ENCODE measurements at regions not wholly inside any gene's neighbourhood (a gene's known extent, or its start where the extent isn't known, plus 50 kb on each side); places are given as distances from the start of the nearest gene placed in this dataset.

DNA sequence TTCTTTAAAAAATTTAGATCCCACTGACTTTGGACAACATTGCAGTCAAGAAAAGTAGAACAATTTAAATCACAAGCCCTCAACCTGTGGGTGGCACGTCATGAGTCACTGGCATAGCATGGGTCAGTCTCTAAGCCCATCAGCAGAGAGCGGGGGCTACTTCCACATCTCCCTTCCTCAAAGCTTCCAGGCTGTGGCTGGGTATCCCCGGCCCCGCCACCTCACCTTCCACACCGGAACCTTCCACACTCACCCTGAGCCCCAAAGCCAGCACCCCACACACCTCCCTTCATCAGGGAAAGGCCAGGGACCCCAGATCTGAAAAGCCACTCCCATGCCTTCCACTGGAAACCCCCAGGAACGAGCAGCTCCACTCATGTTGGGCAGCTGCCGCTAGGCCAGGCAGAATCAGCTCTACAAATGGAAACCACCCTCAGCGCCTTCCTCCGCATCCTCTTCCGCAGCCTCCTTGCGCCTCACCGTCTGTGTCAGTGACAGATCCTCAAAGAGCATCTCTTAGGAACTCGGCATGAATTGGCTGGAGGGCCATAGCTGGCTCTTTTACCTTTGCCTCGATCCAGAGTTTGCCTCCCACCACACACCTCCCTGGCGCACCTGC is 156.5 kb downstream of the ERCC6L2 start:
- no peak for DNase-seq

DNA sequence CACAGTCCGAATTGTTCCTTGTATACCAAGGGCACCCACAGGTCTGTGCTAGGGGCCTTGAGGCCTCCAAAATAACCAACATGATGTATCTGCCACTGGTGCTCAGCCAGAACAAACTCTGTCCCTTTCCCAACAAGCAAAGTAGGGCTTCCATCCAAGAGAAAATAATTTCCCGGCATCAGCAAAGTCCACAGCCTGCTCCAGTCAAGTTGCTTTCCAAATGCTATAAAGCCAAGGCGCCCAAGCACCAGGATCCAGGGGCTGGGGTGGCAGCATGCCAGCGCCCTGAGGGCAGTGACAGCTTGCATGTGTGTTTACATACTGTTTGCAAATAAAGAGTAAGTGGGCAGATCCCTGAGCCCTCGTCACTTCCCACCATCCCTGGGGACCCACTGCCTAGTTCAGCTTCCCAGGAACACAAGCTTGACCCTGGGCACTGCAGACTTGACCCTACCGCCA is 155.9 kb downstream of the ERCC6L2 start:
- DNase-seq, result peak; percentile 40

DNA sequence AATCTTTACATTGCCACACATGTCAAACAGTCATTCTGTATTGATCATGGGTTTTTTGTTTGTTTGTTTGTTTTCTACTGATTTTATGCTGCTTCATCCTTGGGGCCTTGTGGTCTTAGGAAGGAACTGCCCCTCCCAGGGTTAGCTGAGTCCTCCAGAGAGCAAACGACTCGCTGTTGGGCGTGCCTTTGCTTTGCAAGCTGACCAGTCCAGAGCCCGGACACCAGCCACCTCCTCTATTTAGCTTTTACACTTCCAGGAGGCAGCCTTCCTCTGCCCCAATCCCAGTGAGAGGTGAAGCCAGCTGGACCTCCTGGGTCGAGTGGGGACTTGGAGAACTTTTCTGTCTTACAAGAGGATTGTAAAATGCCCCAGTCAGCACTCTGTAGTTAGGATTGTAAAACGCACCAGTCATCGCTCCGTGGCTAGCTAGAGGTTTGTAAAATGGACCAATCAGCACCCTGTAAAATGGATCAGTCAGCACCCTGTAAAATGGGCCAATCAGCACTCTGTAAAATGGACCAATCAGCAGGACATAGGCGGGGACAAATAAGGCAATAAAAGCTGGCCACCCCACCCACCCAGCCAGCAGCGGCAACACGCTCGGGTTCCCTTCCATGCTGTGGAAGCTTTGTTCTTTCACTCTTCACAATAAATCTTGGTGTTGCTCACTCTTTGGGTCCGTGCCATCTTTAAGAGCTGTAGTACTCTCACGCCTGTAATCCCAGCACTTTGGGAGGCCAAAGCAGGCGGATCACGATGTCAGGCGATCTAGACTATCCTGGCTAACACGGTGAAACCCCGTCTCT is 154.4 kb downstream of the ERCC6L2 start:
- no peak for DNase-seq

DNA sequence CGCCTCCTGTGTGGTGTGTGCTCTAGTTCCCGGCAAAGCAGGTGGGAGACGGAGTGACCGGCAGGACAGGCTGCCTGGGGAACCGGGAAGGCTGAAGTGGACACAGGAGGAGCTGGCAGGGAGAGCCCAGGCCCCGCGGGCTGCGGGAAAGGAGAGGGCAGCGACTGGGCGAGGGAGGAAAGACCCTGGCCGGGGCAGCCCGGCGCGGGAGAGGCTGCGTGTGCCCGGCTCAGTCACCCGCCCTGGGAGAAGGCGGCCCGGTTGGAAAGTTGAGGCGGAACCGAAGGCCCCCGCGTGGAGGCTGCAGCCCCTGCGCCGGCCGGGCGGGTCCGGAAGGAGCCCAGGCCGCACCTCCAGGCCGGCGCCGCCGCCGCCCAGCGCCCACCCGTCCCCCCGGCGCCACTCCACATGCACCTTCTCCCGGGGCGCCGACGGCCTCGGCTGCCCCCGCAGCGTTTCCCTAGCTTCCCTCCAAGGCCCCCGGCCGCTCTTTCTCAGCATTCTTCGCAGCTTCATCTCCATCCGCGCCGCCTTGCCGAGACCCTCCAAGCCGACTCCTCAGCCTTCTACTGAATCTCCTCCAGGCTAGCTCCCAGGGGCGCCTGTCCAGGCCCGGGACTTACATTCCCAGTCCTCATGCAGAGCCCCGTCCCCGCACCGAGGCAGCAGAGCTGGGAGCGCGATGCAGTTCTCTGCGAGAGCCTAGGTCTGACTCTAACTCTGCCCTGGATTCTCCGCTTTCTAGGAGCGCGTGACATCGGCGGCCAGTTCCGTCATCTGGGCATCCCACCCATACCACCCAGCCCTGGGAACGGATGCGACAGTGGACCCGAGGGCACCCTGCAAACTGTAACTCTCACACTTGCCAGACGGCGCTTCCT is 152.0 kb downstream of the ERCC6L2 start:
- DNase-seq, result no peak

DNA sequence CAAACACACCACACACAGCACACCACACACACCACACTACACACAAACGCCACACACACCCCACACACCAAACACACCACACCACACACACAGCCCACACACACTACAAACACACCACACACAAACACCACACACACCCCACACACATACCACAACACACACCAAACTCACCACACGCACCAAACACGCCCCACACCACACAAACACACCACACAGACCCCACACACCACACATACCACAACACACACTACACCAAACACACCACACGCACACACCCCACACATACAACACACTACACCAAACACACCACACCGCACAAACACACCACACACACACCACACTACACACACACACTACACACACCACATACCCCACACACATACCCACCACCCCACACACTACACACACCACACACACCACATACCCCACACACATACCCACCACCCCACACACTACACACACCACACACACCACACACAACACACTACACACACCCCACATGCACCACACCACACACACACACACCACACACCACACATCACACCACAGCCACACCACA is 151.2 kb downstream of the ERCC6L2 start:
- no peak for DNase-seq

DNA sequence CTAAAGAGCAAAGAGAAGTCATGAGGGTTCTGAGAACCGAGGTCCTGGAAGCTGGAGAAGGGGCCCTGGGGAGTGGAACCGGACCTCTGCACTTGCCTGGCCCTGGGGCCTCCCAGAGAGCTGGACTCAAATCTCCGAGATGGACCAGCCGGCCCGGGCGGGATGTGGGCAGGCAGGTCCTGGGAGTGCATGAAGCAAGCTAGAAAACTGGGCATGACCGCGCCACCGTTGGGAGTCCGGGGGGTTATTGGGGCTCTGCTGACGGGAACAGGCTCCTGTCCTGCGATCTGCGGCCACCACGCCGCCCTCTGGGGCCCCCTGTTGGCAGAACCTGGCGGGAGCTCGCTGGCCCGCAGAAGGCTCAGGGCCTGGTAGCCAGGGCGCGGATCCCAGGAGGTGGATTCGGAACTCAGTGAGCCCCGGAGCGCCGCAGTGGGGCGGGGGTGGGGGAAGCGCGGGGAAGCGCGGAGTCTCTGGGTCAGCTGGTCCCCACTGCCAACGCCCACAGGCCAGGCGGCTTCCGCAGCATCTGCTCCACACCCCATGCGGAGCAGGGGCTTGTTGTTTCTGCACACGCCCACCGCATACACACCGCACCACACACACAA is 150.6 kb downstream of the ERCC6L2 start:
- DNase-seq, result no peak

DNA sequence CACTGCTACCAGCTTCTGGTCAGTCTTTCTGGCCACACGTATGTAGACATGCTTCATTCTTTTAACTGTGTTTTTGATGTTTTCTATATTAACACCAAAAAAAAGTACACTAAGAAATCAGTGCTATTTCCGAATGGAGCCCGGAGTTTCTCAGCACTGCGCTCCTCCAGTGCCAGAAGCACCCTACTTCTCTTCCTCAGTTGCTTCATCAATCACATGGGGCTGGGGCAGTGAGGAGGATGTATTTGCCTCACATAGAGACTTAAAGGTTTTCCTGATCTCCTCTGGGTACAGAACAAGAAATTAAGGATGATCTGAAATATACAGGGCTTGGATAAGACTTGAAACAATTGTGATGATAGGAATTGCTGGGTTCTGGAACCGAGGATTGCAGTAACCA is 148.0 kb downstream of the ERCC6L2 start:
- DNase-seq, result no peak

DNA sequence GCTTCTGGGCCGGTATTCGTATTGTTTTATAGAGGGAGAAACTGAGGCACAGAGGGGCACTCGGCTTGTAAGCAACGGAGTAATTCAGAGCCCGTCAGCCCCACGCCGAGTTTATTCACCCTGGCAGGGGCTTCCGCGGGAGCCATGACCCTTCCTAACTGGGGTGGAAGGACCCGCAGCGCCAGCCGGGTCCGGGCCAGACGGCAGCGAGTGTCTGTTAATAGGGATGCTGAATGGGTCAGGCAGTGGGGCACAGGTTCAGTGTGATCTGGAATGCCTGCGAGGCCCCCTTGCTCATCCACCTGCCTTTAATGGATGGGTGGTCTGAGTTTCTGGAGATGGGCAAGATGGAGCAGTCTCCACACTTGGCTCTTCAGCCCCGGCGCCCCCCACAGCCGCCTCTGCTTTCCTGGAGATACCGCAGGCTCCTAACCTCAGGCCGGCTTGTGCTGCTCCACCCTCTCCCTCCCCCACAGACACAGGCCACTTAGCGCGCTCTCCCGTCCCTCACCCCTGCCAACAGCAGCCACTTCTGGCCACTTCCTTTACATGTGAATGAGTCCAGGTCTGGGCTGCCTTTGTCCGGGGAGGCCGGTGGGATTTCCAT is 147.1 kb downstream of the ERCC6L2 start:
- no peak for DNase-seq

DNA sequence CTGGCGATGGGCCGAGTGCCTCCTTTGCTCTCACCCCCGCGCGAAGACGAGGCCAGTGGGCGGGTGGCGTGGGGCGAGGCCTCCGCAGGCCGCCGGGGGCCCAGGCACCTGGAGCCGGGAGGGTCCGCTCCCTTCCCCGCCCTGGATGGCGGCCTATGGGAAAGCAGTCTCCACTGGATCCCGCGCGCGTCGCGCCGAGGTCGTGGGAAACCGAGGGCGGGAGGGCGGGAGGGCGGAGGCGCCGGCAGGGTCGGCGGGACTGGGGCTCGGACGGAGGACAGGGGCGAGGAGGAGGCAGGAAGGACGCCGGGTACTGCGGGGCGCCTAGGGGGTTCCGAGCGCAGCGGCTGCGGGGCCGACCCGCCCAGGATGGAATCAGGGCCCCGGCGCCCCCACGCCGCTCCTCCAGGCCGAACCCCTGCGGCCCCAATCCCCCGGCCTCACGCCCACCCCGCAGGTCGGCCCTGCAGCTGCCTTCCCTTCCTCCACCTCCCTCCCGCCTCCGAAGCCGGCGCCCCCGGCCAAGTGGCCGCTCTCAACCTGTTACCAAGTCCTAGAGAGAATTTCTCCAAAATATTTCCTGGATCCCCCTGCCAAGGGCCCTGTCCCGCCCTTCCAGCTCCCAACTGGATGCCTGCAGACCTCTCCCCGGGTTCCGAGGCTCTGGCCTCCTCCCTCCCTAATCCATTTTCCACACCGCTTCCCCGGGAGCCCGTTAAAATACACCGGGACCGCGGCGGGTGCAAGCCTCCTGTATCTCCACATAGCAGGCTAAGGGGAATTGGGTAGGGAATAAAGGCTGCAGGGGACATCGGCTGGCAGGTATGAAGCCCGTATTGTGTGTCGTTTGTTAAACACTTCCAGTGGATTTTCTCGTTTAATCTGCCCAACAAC is 146.3 kb downstream of the ERCC6L2 start:
- no peak for DNase-seq

DNA sequence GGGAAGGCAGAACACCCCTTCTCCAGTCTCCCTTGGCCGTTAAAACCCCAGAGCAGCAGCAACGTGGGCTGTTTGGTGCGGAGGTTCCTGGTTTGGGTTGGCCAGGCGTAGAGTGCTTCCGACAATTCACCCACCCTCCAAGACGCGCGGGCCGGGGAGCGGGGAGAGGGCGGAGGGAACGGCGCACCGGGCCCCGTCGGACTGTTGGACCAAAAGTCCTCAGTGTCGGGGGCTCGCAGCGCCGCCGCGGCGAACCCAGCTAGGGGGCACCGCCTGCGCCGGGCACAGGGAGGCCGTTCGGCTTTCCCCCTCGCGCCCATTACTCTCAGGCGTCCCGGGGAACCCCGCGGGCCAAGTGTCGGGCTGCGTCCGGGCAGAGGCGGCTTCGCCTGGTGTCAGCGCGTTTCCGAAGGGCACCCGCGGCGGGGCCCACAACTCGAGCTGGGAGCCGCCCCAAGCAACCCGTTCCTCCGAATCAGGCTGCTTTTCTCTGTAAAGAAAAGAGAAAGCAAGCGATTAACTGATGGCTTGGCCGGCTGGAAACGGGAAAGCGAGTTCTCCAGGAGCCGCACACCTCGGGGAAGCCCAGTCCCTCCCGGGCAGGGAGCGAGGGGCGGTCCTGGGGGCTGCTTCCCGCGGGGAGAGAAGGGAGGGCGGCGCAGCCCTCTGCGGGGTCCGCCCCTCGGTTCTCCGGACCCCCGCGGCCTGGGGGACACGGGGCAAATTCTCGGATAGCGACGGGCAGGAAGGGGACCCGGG is 145.5 kb downstream of the ERCC6L2 start:
- peak; percentile 29 for DNase-seq

DNA sequence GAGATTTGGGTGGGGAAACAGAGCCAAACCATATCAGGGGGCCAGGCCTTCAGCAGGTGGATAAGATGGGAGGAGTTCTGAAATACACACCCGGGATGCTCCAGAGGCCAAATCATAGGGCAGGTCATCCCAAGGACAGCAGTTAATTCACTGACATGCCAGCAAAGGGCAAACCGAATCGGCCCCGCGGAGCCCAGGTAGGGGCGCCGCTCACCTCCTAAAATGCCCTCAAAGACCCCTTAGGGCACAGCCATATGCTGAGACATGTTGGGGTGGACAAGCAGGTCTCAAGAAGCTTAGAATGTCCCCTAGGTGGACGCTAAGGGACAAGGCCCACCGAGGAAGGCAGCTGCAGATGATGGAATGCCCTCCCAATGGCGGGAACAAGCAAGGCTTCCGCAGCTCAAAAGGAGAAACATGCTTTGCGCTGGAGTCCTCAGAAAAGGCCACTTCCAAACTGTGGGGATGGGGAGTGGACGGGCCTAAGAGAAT is 144.9 kb downstream of the ERCC6L2 start:
- DNase-seq, result no peak
